Tibial nerve (tissue), 4 donors: ENCODE measurements at regions not wholly inside any gene's neighbourhood (a gene's known extent, or its start where the extent isn't known, plus 50 kb on each side); places are given as distances from the start of the nearest gene placed in this dataset.

Source experiments
- DNase-seq, 2 donors: peaks; one replicate each; pipeline ENCODE4 v3.0.0-alpha.2; 2019; ENCODE audit warnings: low spot score in 2 of 2
- H3K27ac ChIP-seq, 4 donors: fragments of 200-600 bp; sonication (generic) in 3 of 4; one replicate each; pipeline ENCODE4 v1.5.1; 2017 to 2019; ENCODE audit warnings: mild to moderate bottlenecking in 1 of 4
- H3K27me3 ChIP-seq, 2 donors: fragments of 200-600 bp; sonication (generic) in 1 of 2; one replicate each; pipeline versions ENCODE4 v1.5.1 to v1.6.0; 2017 to 2019
- H3K36me3 ChIP-seq, 3 donors: fragments of 200-600 bp; sonication (generic); one replicate each; pipeline ENCODE4 v1.5.1; 2018 to 2019
- H3K4me1 ChIP-seq, 4 donors: fragments of 200-600 bp; sonication (generic) in 3 of 4; one replicate each; pipeline ENCODE4 v1.5.1; 2017 to 2019
- H3K4me3 ChIP-seq, 4 donors: fragments of 200-600 bp; sonication (generic) in 3 of 4; one replicate each; pipeline ENCODE4 v1.5.1; 2017 to 2019; ENCODE audit warnings: mild to moderate bottlenecking in 1 of 4, moderate library complexity in 1 of 4
- H3K9me3 ChIP-seq, 4 donors: fragments of 200-600 bp; sonication (generic) in 3 of 4; one replicate each; pipeline ENCODE4 v1.5.1; 2017 to 2019
- CTCF ChIP-seq, 5 experiments: fragments of 200-600 bp in 3 of 5; fragments of 450-650 bp in 2 of 5; sonication (generic) in 3 of 5; IDR thresholded peaks; one replicate each; pipeline ENCODE4 v1.5.1; 2016 to 2019; ENCODE audit warnings: antibody characterized with exemption in 5 of 5, mild to moderate bottlenecking in 3 of 5, moderate library complexity in 2 of 5
- EP300 ChIP-seq, 2 donors: sonication (generic); formaldehyde crosslinking; IDR thresholded peaks; one replicate each; pipeline ENCODE4 v1.6.1; 2017; ENCODE audit warnings: antibody characterized with exemption in 2 of 2, mild to moderate bottlenecking in 1 of 2
- POLR2A ChIP-seq, 2 donors: fragments of 450-650 bp; IDR thresholded peaks; one replicate each; pipeline ENCODE4 v1.6.1; 2017; ENCODE audit warnings: antibody characterized with exemption in 2 of 2, mild to moderate bottlenecking in 2 of 2, moderate library complexity in 2 of 2
- WGBS, 2 donors: methylation state at CpG; one replicate each; pipeline ENCODE4 v1.1.5; 2018; 5-methylcytosine and 5-hydroxymethylcytosine counted together

- Histone ChIP-seq H3K36me3 (no peaks in the 10 kb centered on the region), H3K4me1 (peaks cover 0 to 7% (median 0%) of the 10 kb centered on the region in 4 donors), H3K27me3 (no peaks in the 10 kb centered on the region), H3K27ac (no peak overlapping the region), H3K9me3 (no peaks in the 10 kb centered on the region), H3K4me3 (no peak overlapping the region)
- DNase-seq = no peak
- WGBS, 2 donors = 84 to 93% methylated on average over 2 of the region's 2 CpGs
- TF ChIP-seq POLR2A (IDR thresholded peaks at IDR 0.05) (no peak), CTCF (IDR thresholded peaks at IDR 0.05) (no peak), EP300 (IDR thresholded peaks at IDR 0.05) (no peak)
Measured at GRCh38 chr17:63071797-63072196, 105.8 kb downstream of the TANC2 start.

GRCh38 chr17:63075969-63076368 is 109.9 kb downstream of the TANC2 start:
- DNase-seq = no peak
- peaks cover 0 to 10% (median 0%) of the 10 kb centered on the region in 4 donors for H3K4me1 ChIP-seq
- H3K4me3 ChIP-seq = no peak overlapping the region
- no peaks in the 10 kb centered on the region for H3K9me3 ChIP-seq
- no peaks in the 10 kb centered on the region for H3K36me3 ChIP-seq
- H3K27me3 ChIP-seq = no peaks in the 10 kb centered on the region
- TF ChIP-seq CTCF (IDR thresholded peaks at IDR 0.05) (no peak), EP300 (IDR thresholded peaks at IDR 0.05) (no peak), POLR2A (IDR thresholded peaks at IDR 0.05) (no peak)
- H3K27ac ChIP-seq = no peak overlapping the region
- WGBS, 2 donors = 67 to 71% methylated on average over 1 of the region's 1 CpG

- TF ChIP-seq POLR2A (IDR thresholded peaks at IDR 0.05) = no peak
- no peak for TF ChIP-seq CTCF (IDR thresholded peaks at IDR 0.05)
- no peak for TF ChIP-seq EP300 (IDR thresholded peaks at IDR 0.05)
- no peak overlapping the region for H3K4me3 ChIP-seq
- 73 to 75% methylated on average over 3 of the region's 3 CpGs for WGBS, 2 donors
- no peaks in the 10 kb centered on the region for H3K27me3 ChIP-seq
- no peak overlapping the region for H3K27ac ChIP-seq
- H3K4me1 ChIP-seq = peaks cover 0 to 10% (median 0%) of the 10 kb centered on the region in 4 donors
- no peaks in the 10 kb centered on the region for H3K9me3 ChIP-seq
- H3K36me3 ChIP-seq = peaks cover 0 to 7% (median 0%) of the 10 kb centered on the region in 3 donors
- DNase-seq = no peak
Measured at GRCh38 chr17:63078707-63079106, 112.7 kb downstream of the TANC2 start.

- Histone ChIP-seq H3K4me1 (peaks cover 0 to 10% (median 0%) of the 10 kb centered on the region in 4 donors), H3K4me3 (no peak overlapping the region), H3K27me3 (no peaks in the 10 kb centered on the region), H3K27ac (no peak overlapping the region), H3K9me3 (no peaks in the 10 kb centered on the region), H3K36me3 (peaks cover 0 to 12% (median 0%) of the 10 kb centered on the region in 3 donors)
- TF ChIP-seq CTCF (IDR thresholded peaks at IDR 0.05) = peak in 4 of 5 experiments; percentile 13 to 29 (median 18)
- no peak for TF ChIP-seq EP300 (IDR thresholded peaks at IDR 0.05)
- no peak for DNase-seq
- 90 to 92% methylated on average over 2 of the region's 2 CpGs for WGBS, 2 donors
Measured at GRCh38 chr17:63082273-63082861, 116.3 kb downstream of the TANC2 start.

GRCh38 chr17:63082952-63083351 is 116.9 kb downstream of the TANC2 start:
- TF ChIP-seq POLR2A (IDR thresholded peaks at IDR 0.05) (no peak), CTCF (IDR thresholded peaks at IDR 0.05) (no peak), EP300 (IDR thresholded peaks at IDR 0.05) (no peak)
- H3K27me3 ChIP-seq = no peaks in the 10 kb centered on the region
- peaks cover 0 to 12% (median 0%) of the 10 kb centered on the region in 3 donors for H3K36me3 ChIP-seq
- H3K27ac ChIP-seq = no peak overlapping the region
- no peaks in the 10 kb centered on the region for H3K9me3 ChIP-seq
- WGBS, 2 donors = 94 to 96% methylated on average over 1 of the region's 1 CpG
- H3K4me3 ChIP-seq = no peak overlapping the region
- H3K4me1 ChIP-seq = peaks cover 0 to 10% (median 0%) of the 10 kb centered on the region in 4 donors
- no peak for DNase-seq
